IMR-90 (cell line): ENCODE measurements at regions not wholly inside any gene's neighbourhood (a gene's known extent, or its start where the extent isn't known, plus 50 kb on each side); places are given as distances from the start of the nearest gene placed in this dataset.

ENCODE experiments used
- ATAC-seq: fragments of 200-7000 bp; cut with Tn5 transposase; 2 replicates; pipeline ENCODE4 v1.9.1; 2020; ENCODE audit warnings: low read depth, mild to moderate bottlenecking, moderate library complexity
- BruUV-seq: library from RNA; stranded (reverse); fragments of 400-500 nt; replicated peaks from 2 replicates; lab custom pipeline; 2021; lab: Mats Ljungman, UMichigan
- CTCF ChIA-PET: fragments of 300-600 bp; formaldehyde crosslinking; extraction: SDS; loops from one replicate; lab custom pipeline; 2021; ENCODE audit warnings: antibody characterized with exemption; lab: Yijun Ruan, JAX
- POLR2A ChIA-PET: fragments of 300-600 bp; sonication (Branson Sonifier 250); formaldehyde crosslinking; loops from one replicate; lab custom pipeline; 2022; ENCODE audit warnings: antibody characterized with exemption; ENCODE audit not compliant: unreplicated experiment; lab: Charles Lee
- DNase-seq: peaks from one replicate; pipeline ENCODE4 v3.0.0; 2013
- H2AFZ ChIP-seq: replicated peaks from 2 replicates; pipeline ENCODE3; 2013; ENCODE audit warnings: low read length, mild to moderate bottlenecking; ENCODE audit not compliant: poor library complexity
- H2AK5ac ChIP-seq: 2 replicates; pipeline ENCODE4 v1.6.1; 2013; ENCODE audit warnings: low read depth, low read length, inconsistent platforms
- H2AK9ac ChIP-seq: replicated peaks from 2 replicates; pipeline ENCODE3; 2013; ENCODE audit warnings: mild to moderate bottlenecking, low read depth, low read length, moderate library complexity; ENCODE audit not compliant: poor library complexity
- H2BK120ac ChIP-seq: 2 replicates; pipeline ENCODE4 v1.6.1; 2013; ENCODE audit warnings: low read depth, low read length, inconsistent platforms
- H2BK15ac ChIP-seq: 3 replicates; pipeline ENCODE4 v1.6.1; 2013; ENCODE audit warnings: low read depth, low read length, inconsistent platforms
- H2BK20ac ChIP-seq: 2 replicates; pipeline ENCODE4 v1.6.1; 2013; ENCODE audit warnings: low read depth, mild to moderate bottlenecking, inconsistent platforms, low read length, moderate library complexity
- H2BK5ac ChIP-seq: 2 replicates; pipeline ENCODE4 v1.6.1; 2013; ENCODE audit warnings: mild to moderate bottlenecking, low read depth, low read length, inconsistent platforms; ENCODE audit not compliant: poor library complexity, severe bottlenecking
- H3K14ac ChIP-seq: replicated peaks from 2 replicates; pipeline ENCODE4 v1.6.1; 2013; ENCODE audit warnings: low read depth, low read length, inconsistent platforms
- H3K18ac ChIP-seq: 2 replicates; pipeline ENCODE4 v1.6.1; 2013; ENCODE audit warnings: low read depth, low read length, control low read depth
- H3K23ac ChIP-seq: 2 replicates; pipeline ENCODE4 v1.6.1; 2013; ENCODE audit warnings: low read depth, low read length, inconsistent platforms
- H3K27ac ChIP-seq: 2 replicates; pipeline ENCODE4 v1.5.1; 2013; ENCODE audit warnings: mild to moderate bottlenecking, control low read depth, low read length; ENCODE audit not compliant: insufficient read depth
- H3K27me3 ChIP-seq: 2 replicates; pipeline ENCODE4 v1.6.1; 2013; ENCODE audit warnings: low read length; ENCODE audit not compliant: control insufficient read depth, insufficient read depth
- H3K36me3 ChIP-seq: 2 replicates; pipeline ENCODE4 v1.6.1; 2013; ENCODE audit warnings: low read length, mixed read lengths; ENCODE audit not compliant: control insufficient read depth, insufficient read depth
- H3K4ac ChIP-seq: 2 replicates; pipeline ENCODE4 v1.6.1; 2013; ENCODE audit warnings: low read depth, low read length, inconsistent platforms
- H3K4me1 ChIP-seq: 2 replicates; pipeline ENCODE4 v1.6.1; 2013; ENCODE audit warnings: low read length, mixed read lengths; ENCODE audit not compliant: control insufficient read depth, insufficient read depth
- H3K4me2 ChIP-seq: 2 replicates; pipeline ENCODE4 v1.6.1; 2013; ENCODE audit warnings: low read depth, mild to moderate bottlenecking, control low read depth, low read length, moderate library complexity
- H3K4me3 ChIP-seq: 2 replicates; pipeline ENCODE4 v1.5.1; 2013; ENCODE audit warnings: low read depth, mild to moderate bottlenecking, control low read depth, low read length, moderate library complexity; ENCODE audit not compliant: insufficient read depth
- H3K56ac ChIP-seq: 2 replicates; pipeline ENCODE4 v1.6.1; 2013; ENCODE audit warnings: low read length, inconsistent platforms; ENCODE audit not compliant: insufficient read depth; ENCODE audit errors: extremely low read depth
- H3K79me1 ChIP-seq, 2 experiments: 2 replicates each; pipeline ENCODE4 v1.6.1; 2013; ENCODE audit warnings: low read length in 2 of 2, inconsistent platforms in 1 of 2, low read depth in 1 of 2
- H3K9ac ChIP-seq: 2 replicates; pipeline ENCODE4 v1.6.1; 2013; ENCODE audit warnings: low read depth, low read length, control low read depth
- H3K9me1 ChIP-seq: 2 replicates; pipeline ENCODE4 v1.6.1; 2013; ENCODE audit warnings: low read length, inconsistent platforms; ENCODE audit not compliant: insufficient read depth
- H3K9me3 ChIP-seq: 2 replicates; pipeline ENCODE4 v1.6.1; 2013; ENCODE audit warnings: low read length; ENCODE audit not compliant: control insufficient read depth, insufficient read depth
- H4K20me1 ChIP-seq: 2 replicates; pipeline ENCODE4 v1.6.1; 2013; ENCODE audit warnings: low read length, inconsistent platforms; ENCODE audit not compliant: insufficient read depth
- H4K5ac ChIP-seq: 2 replicates; pipeline ENCODE4 v1.6.1; 2013; ENCODE audit warnings: mild to moderate bottlenecking, low read depth, low read length, control low read depth
- H4K8ac ChIP-seq, 2 experiments: 2 replicates each; pipeline ENCODE4 v1.6.1; 2013; ENCODE audit warnings: low read depth in 2 of 2, low read length in 2 of 2, control low read depth in 1 of 2, inconsistent platforms in 1 of 2
- H4K91ac ChIP-seq: 2 replicates; pipeline ENCODE4 v1.6.1; 2013; ENCODE audit warnings: low read depth, low read length, inconsistent platforms; ENCODE audit not compliant: insufficient read depth
- CTCF ChIP-seq: conservative IDR thresholded peaks from 2 replicates; pipeline ENCODE4 v1.5.1; 2012; ENCODE audit warnings: mild to moderate bottlenecking, low read depth, low read length, improper control_type of control experiment
- ELK1 ChIP-seq: fragments of 150-350 bp; IDR thresholded peaks from 2 replicates; pipeline ENCODE4 v1.6.1; 2016; ENCODE audit warnings: low read depth, mild to moderate bottlenecking, low read length, moderate library complexity, borderline replicate concordance
- MAZ ChIP-seq: IDR thresholded peaks from 2 replicates; pipeline ENCODE4 v1.6.1; 2012; ENCODE audit warnings: low read depth, mild to moderate bottlenecking, low read length, improper control_type of control experiment, moderate library complexity, borderline replicate concordance
- MXI1 ChIP-seq: IDR thresholded peaks from 2 replicates; pipeline ENCODE4 v1.6.1; 2012; ENCODE audit warnings: low read depth, mild to moderate bottlenecking, low read length, moderate library complexity, borderline replicate concordance
- NFE2L2 ChIP-seq: fragments of 150-350 bp; IDR thresholded peaks from 2 replicates; pipeline ENCODE4 v1.6.1; 2016; ENCODE audit warnings: low read depth, mild to moderate bottlenecking, low read length
- POLR2A ChIP-seq: IDR thresholded peaks from 2 replicates; pipeline ENCODE4 v1.6.1; 2012; ENCODE audit warnings: mild to moderate bottlenecking, low read depth, low read length
- RFX5 ChIP-seq: IDR thresholded peaks from 2 replicates; pipeline ENCODE4 v1.8.0; 2012; ENCODE audit warnings: low read depth, mild to moderate bottlenecking, low read length, moderate library complexity
- SMC3 ChIP-seq: fragments of 150-350 bp; IDR thresholded peaks from 2 replicates; pipeline ENCODE4 v1.6.1; 2016; ENCODE audit warnings: low read depth, mild to moderate bottlenecking, antibody characterized with exemption, low read length, moderate library complexity
- WGBS, 2 experiments: methylation state at CpG; one replicate each; pipeline versions ENCODE4 v1.1.5 to v1.1.7; 2013; ENCODE audit warnings: missing lambda C conversion rate in 2 of 2; ENCODE audit not compliant: insufficient read length in 1 of 2; ENCODE audit errors: extremely low coverage in 2 of 2; 5-methylcytosine and 5-hydroxymethylcytosine counted together
- dilution Hi-C: fragments of 300-500 bp; cut with HindIII; formaldehyde crosslinking; loops from one replicate; pipeline ENCODE4 v1.14.3; 2018; ENCODE audit warnings: low sequenced_read_pairs; ENCODE audit not compliant: unreplicated experiment
- in situ Hi-C: fragments of 300-500 bp; cut with MboI; formaldehyde crosslinking; loops from 3 replicates; pipeline ENCODE4 v1.14.3; 2019; ENCODE audit warnings: low sequenced_read_pairs, inconsistent platforms, mixed read lengths
- intact Hi-C: fragments of 100-400 bp; cut with micrococcal nuclease; formaldehyde crosslinking; loops from 2 replicates; pipeline ENCODE4 v1.10.0; 2022

GRCh38 chr1:201609661-201610318, 70.9 kb downstream of the NAV1 start:
- H2AK5ac ChIP-seq, result no peak overlapping the region
- H2AFZ ChIP-seq, result no peak overlapping the region
- no peak overlapping the region for H3K56ac ChIP-seq
- H3K36me3 ChIP-seq, result no peaks in the 10 kb centered on the region; the same call in 1 of the 2 replicates
- BruUV-seq, result no TSS peak
- H3K18ac ChIP-seq, result no peak overlapping the region
- peaks cover 40 to 74% of the 10 kb centered on the region in 2 experiments for H3K79me1 ChIP-seq
- H2BK20ac ChIP-seq, result no peak overlapping the region
- intact Hi-C loops (no loop called here), dilution Hi-C loops (no loop called here), in situ Hi-C loops (no loop called here)
- peaks cover 20% of the 10 kb centered on the region for H3K4me1 ChIP-seq
- H2BK120ac ChIP-seq, result no peak overlapping the region
- no peak overlapping the region for H3K4me3 ChIP-seq
- no peak overlapping the region for H4K5ac ChIP-seq
- WGBS, 2 experiments, result no CpG with 5 or more reads among the region's 5 CpGs
- peaks cover 71% of the 10 kb centered on the region for H4K20me1 ChIP-seq
- H2AK9ac ChIP-seq, result no peak overlapping the region
- no peaks in the 10 kb centered on the region for H3K9me3 ChIP-seq
- H3K4me2 ChIP-seq, result no peak overlapping the region
- no peak overlapping the region for H2BK15ac ChIP-seq
- H3K9ac ChIP-seq, result no peak overlapping the region
- H3K27ac ChIP-seq, result no peak overlapping the region
- TF ChIP-seq SMC3 (no peak), MAZ (no peak), ELK1 (no peak), CTCF (no peak), RFX5 (no peak), NFE2L2 (no peak), MXI1 (no peak), POLR2A (no peak)
- ATAC-seq, result no peak
- no peak overlapping the region for H3K23ac ChIP-seq
- no peak overlapping the region for H3K4ac ChIP-seq
- no peak overlapping the region for H4K91ac ChIP-seq
- H3K9me1 ChIP-seq, result peaks cover 28% of the 10 kb centered on the region
- ChIA-PET CTCF (no interaction called here), POLR2A (no interaction called here)
- H2BK5ac ChIP-seq, result no peak overlapping the region
- no peak overlapping the region for H3K14ac ChIP-seq
- H3K27me3 ChIP-seq, result no peaks in the 10 kb centered on the region
- DNase-seq, result no peak
- H4K8ac ChIP-seq, result no peak overlapping the region
